ENCODE measurements at regions not wholly inside any gene's neighbourhood (a gene's known extent, or its start where the extent isn't known, plus 50 kb on each side); places are given as distances from the start of the nearest gene placed in this dataset.

DNA sequence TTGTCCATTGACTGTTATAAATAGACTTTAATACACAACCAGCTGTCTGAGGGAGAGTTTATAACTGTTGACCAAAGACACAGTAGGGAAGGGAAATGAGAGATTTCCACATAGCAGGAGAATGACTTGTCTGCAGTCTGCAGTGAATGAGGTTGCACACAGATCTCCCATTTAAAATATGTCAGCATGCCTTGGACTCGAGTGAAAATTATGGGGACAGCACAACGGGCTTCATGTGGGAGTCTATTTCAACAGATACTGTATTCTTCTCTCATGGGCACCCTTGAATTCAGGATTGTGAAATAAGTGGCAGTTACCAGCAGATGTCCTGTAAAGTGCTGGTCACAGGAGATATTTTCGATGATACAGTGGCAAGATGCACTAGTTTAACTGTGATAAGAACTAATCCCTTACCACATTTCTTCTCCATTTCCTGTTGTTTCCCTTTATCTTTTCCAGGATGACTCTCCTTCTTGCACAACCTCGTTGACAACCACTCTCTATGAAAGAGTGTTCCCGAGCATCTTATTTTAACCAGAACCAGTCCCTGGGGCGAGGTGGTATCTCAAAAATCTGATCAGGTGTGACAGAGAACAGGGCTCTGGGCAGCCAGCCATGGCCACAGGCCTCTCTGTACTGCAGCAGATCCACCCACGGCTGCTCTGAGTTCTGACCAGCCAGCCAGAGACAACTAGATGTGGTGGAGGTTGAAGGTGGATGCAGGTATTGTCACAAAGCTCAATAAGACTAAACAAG, 51.5 kb upstream of the MAP3K1 start:
- no peaks in the 10 kb centered on the region for H3K27me3 ChIP-seq (replicated peaks; ENCODE audit: insufficient read depth)
- H3K4me1 ChIP-seq (replicated peaks): no peaks in the 10 kb centered on the region
- no peak for TF ChIP-seq POLR2AphosphoS5 (IDR thresholded peaks at IDR 0.05)
- TF ChIP-seq POLR2A (IDR thresholded peaks at IDR 0.05): no peak
- TF ChIP-seq, protein P1, sequence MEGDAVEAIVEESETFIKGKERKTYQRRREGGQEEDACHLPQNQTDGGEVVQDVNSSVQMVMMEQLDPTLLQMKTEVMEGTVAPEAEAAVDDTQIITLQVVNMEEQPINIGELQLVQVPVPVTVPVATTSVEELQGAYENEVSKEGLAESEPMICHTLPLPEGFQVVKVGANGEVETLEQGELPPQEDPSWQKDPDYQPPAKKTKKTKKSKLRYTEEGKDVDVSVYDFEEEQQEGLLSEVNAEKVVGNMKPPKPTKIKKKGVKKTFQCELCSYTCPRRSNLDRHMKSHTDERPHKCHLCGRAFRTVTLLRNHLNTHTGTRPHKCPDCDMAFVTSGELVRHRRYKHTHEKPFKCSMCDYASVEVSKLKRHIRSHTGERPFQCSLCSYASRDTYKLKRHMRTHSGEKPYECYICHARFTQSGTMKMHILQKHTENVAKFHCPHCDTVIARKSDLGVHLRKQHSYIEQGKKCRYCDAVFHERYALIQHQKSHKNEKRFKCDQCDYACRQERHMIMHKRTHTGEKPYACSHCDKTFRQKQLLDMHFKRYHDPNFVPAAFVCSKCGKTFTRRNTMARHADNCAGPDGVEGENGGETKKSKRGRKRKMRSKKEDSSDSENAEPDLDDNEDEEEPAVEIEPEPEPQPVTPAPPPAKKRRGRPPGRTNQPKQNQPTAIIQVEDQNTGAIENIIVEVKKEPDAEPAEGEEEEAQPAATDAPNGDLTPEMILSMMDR (IDR thresholded peaks at IDR 0.05): no peak
- 32% methylated on average over 7 of the region's 7 CpGs for WGBS
- H3K9me3 ChIP-seq: no peaks in the 10 kb centered on the region
- no peak overlapping the region for H3K27ac ChIP-seq
- intact Hi-C loops (cut with DNase I): no loop called here
- H3K4me3 ChIP-seq: no peak overlapping the region
- no peaks in the 10 kb centered on the region for H3K36me3 ChIP-seq
- peak; percentile 43 for DNase-seq (ENCODE audit: low spot score)

DNA sequence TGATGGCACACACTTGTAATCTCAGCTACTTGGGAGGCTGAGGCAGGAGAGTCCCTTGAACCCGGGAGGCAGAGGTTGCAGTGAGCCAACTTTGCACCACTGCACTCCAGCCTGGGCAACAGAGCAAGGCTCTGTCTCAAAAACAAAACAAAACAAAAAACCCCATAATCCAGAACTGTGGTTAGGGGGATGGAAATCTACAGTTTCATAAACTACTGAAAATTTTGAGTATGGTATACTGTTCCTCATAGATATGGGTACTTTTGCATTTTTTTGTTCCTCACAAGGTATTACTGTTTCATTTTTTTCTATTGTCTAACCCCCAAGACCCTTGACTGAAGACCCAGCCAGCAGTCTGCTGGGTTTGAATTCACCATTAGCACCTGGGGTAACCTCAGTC, 52.2 kb upstream of the MAP3K1 start:
- no peaks in the 10 kb centered on the region for H3K4me1 ChIP-seq (replicated peaks)
- 94% methylated on average over 1 of the region's 1 CpG for WGBS
- intact Hi-C loops (cut with DNase I): no loop called here
- no peaks in the 10 kb centered on the region for H3K27me3 ChIP-seq (replicated peaks; ENCODE audit: insufficient read depth)
- no peaks in the 10 kb centered on the region for H3K36me3 ChIP-seq
- H3K9me3 ChIP-seq: no peaks in the 10 kb centered on the region
- no peak overlapping the region for H3K4me3 ChIP-seq
- no peak overlapping the region for H3K27ac ChIP-seq
- DNase-seq (ENCODE audit: low spot score): no peak
- TF ChIP-seq POLR2A (IDR thresholded peaks at IDR 0.05) (no peak), POLR2AphosphoS5 (IDR thresholded peaks at IDR 0.05) (no peak)
- TF ChIP-seq, protein P1 (IDR thresholded peaks at IDR 0.05): no peak

DNA sequence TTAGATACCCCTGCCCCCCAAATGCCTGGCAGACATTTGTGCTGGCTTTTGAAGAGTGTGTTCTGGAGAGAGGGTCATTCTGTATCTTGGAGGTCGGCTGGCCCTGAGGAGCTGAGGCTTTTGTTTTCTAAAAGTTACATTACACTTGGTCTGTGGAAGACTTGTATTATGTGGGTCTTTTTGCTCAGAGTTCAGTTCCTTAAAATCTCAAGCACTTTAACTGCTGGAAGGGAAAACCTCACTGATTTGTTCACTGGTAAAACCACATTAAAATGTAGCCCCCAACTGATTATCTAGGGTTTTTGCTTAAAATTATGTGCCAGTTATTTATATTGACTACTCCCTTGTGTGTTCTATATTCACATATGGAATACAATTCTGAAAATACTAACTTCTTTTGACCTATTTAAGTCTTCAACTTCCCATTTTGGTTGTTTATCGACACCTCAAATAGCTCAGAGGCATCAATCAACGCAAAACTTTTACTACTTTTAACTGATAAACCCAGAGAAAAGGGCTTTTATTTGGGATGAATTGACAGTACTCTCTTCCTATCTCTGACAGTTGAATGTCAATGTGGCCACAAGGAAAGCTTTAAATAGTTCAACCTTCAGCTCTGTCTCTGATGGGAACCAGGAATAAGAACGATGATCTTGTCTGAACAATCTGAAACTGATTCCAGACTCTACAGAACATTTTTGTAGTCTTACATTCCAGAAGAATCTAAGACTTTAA, 54.0 kb upstream of the MAP3K1 start:
- intact Hi-C loops (cut with DNase I): no loop called here
- 75% methylated on average over 4 of the region's 4 CpGs for WGBS
- TF ChIP-seq, protein P1 (IDR thresholded peaks at IDR 0.05): no peak
- TF ChIP-seq POLR2A (IDR thresholded peaks at IDR 0.05) (no peak), POLR2AphosphoS5 (IDR thresholded peaks at IDR 0.05) (no peak)

DNA sequence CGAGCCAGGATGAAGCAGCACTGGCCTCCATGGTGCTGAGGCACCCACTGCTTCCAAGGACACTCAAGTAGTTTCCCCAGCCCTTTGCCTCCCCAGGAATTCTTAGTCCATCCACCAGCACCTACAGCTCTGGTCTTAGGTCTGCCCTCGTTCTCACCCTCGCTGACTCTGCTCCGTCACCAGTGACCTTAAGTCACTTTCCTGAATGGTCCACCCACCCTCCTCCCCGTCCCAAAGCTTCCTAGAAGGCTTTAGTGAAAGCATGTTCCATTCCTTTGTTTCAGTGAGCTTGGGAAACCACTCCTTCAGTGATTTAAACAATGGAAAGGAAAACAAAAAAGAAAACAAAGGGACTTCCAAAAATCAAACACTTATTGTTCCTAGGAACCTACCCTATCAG, 54.6 kb upstream of the MAP3K1 start:
- Histone ChIP-seq H3K4me1 (replicated peaks) (no peaks in the 10 kb centered on the region), H3K27ac (no peak overlapping the region), H3K9me3 (no peaks in the 10 kb centered on the region), H3K27me3 (replicated peaks; ENCODE audit: insufficient read depth) (no peaks in the 10 kb centered on the region), H3K4me3 (no peak overlapping the region), H3K36me3 (no peaks in the 10 kb centered on the region)
- no peak for DNase-seq (ENCODE audit: low spot score)
- WGBS: 82% methylated on average over 5 of the region's 5 CpGs
- intact Hi-C loops (cut with DNase I): no loop called here
- TF ChIP-seq, protein P1 (IDR thresholded peaks at IDR 0.05): no peak
- TF ChIP-seq POLR2A (IDR thresholded peaks at IDR 0.05) (no peak), POLR2AphosphoS5 (IDR thresholded peaks at IDR 0.05) (no peak)

More for the DNA sequence above, 54.0 kb upstream of the MAP3K1 start:
- H3K9me3 ChIP-seq: no peaks in the 10 kb centered on the region
- no peaks in the 10 kb centered on the region for H3K36me3 ChIP-seq
- H3K4me3 ChIP-seq: no peak overlapping the region
- no peaks in the 10 kb centered on the region for H3K27me3 ChIP-seq (replicated peaks; ENCODE audit: insufficient read depth)
- DNase-seq (ENCODE audit: low spot score): no peak
- H3K27ac ChIP-seq: no peak overlapping the region
- H3K4me1 ChIP-seq (replicated peaks): no peaks in the 10 kb centered on the region

All from prostate gland (tissue), 2 donors.